ENCODE measurements at regions not wholly inside any gene's neighbourhood (a gene's known extent, or its start where the extent isn't known, plus 50 kb on each side); places are given as distances from the start of the nearest gene placed in this dataset.

DNA sequence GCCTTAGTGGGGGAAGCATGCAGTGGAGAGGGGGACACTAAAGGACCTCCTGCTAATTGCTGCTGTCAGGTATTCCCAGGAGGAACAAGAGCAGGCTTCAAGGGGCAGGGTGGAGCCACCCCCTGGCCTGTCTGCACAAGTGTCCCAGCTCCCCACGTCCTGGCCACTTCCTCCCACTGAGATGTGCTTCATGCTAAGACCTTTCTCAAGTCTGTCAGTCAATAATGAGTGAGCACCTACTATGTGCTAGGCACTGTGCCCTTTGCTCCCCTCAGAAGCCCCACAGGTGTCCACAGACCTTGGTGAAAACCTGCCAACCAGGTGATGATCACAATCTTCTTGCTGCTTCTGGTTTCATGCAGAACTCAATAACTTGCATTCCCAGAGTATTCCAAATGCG lies 147.9 kb downstream of the UNC5CL start:
- no peaks in the 10 kb centered on the region for H3K9me3 ChIP-seq (ENCODE audit: insufficient read depth in 2 of 2, low read depth in 1 of 2, low read length in 1 of 2)
- H3K23me2 ChIP-seq (ENCODE audit: low read depth, low read length) = no peaks in the 10 kb centered on the region
- no peak overlapping the region for H2BK20ac ChIP-seq (ENCODE audit: low read length)
- CTCF ChIA-PET (ENCODE audit: partially characterized antibody) = interaction anchor here (1.4 to 12.8 kb wide), 3 partner anchors 25 to 146 kb away, joined by 5 to 199 read pairs (median 15); no protein-coding TSS in a partner anchor
- no peak overlapping the region for H3K23ac ChIP-seq (ENCODE audit: insufficient read length)
- 92% methylated on average over 2 of the region's 2 CpGs; no CpG with 5 or more reads in 1 of the 2 experiments for WGBS, 2 experiments (ENCODE audit: extremely low coverage in 1 of 2, insufficient coverage in 1 of 2, insufficient read length in 1 of 2, insufficient replicate concordance in 2 of 2, low coverage in 1 of 2, low lambda C conversion rate in 2 of 2, missing lambda C conversion rate in 1 of 2)
- no peak overlapping the region for H4K91ac ChIP-seq (replicated peaks; ENCODE audit: insufficient read length, low read length)
- POLR2A ChIA-PET (ENCODE audit: partially characterized antibody) = interaction anchor here (2.0 kb wide), 1 partner anchor 137 kb away, joined by 5 read pairs; no protein-coding TSS in a partner anchor
- H3K18ac ChIP-seq (ENCODE audit: extremely low read depth, low read length) = no peak overlapping the region
- H2BK12ac ChIP-seq (ENCODE audit: low read depth, low read length) = no peak overlapping the region
- H3K79me2 ChIP-seq (ENCODE audit: control insufficient read depth in 1 of 2, insufficient read depth in 2 of 2, low read length in 2 of 2) = no peaks in the 10 kb centered on the region
- H2BK5ac ChIP-seq (ENCODE audit: low read depth, low read length) = no peak overlapping the region
- no peak overlapping the region for H3K9ac ChIP-seq (replicated peaks in 1 of 4; ENCODE audit: extremely low read depth in 1 of 4, low read depth in 3 of 4, low read length in 3 of 4)
- H4K20me1 ChIP-seq (replicated peaks in 1 of 2; ENCODE audit: control insufficient read depth in 1 of 2, insufficient read depth in 2 of 2, low read length in 2 of 2) = no peaks in the 10 kb centered on the region
- H3K27ac ChIP-seq (ENCODE audit: low read depth, low read length) = no peak overlapping the region
- no peak overlapping the region for H3K4ac ChIP-seq (replicated peaks; ENCODE audit: insufficient read length, low read depth, low read length)
- H3K36me3 ChIP-seq (ENCODE audit: control insufficient read depth in 2 of 4, insufficient read depth in 4 of 4, low read length in 3 of 4) = no peaks in the 10 kb centered on the region
- no peaks in the 10 kb centered on the region for H3K79me1 ChIP-seq (ENCODE audit: low read depth, low read length)
- H3K4me2 ChIP-seq (ENCODE audit: insufficient read depth in 1 of 2, low read depth in 2 of 2, low read length in 2 of 2) = no peak overlapping the region
- H3K27me3 ChIP-seq (replicated peaks in 1 of 4; ENCODE audit: control insufficient read depth in 3 of 4, extremely low read depth in 1 of 4, insufficient read depth in 3 of 4, low read length in 3 of 4) = no peaks in the 10 kb centered on the region
- no peak overlapping the region for H2AK5ac ChIP-seq (ENCODE audit: low read depth, low read length)
- no peaks in the 10 kb centered on the region for H3K4me1 ChIP-seq (replicated peaks in 1 of 4; ENCODE audit: control insufficient read depth in 3 of 4, insufficient read depth in 4 of 4, low read length in 3 of 4)
- no peak overlapping the region for H2BK120ac ChIP-seq (replicated peaks; ENCODE audit: low read depth, low read length)
- H3K4me3 ChIP-seq (ENCODE audit: extremely low read depth in 1 of 4, insufficient read depth in 2 of 4, low read depth in 3 of 4, low read length in 4 of 4) = no peak overlapping the region
- TF ChIP-seq SIX5 (IDR thresholded peaks at IDR 0.05; ENCODE audit: low read depth, low read length) (no peak), KDM5A (IDR thresholded peaks at IDR 0.05; ENCODE audit: low read length) (no peak), POU5F1 (IDR thresholded peaks at IDR 0.05; ENCODE audit: low read depth, low read length) (no peak), BCL11A (IDR thresholded peaks at IDR 0.05; ENCODE audit: low read depth in 2 of 2, low read length in 2 of 2) (no peak)
- FAIRE-seq (no peak), DNase-seq (ENCODE audit: low read depth in 1 of 2, low spot score in 2 of 2) (no peak)
- no peak overlapping the region for H3K14ac ChIP-seq (ENCODE audit: insufficient read length)
- no peak overlapping the region for H3K56ac ChIP-seq (replicated peaks; ENCODE audit: insufficient read length, low read depth, low read length)
- H2BK15ac ChIP-seq (ENCODE audit: low read length) = no peak overlapping the region
- no peak overlapping the region for H4K8ac ChIP-seq (ENCODE audit: extremely low read depth, insufficient read depth, low read length)
- no peak overlapping the region for H4K5ac ChIP-seq (ENCODE audit: insufficient read length, low read depth, low read length)
- no peak overlapping the region for H2AFZ ChIP-seq (ENCODE audit: low read length)
